GM12878 (cell line): ENCODE measurements at regions not wholly inside any gene's neighbourhood (a gene's known extent, or its start where the extent isn't known, plus 50 kb on each side); places are given as distances from the start of the nearest gene placed in this dataset.

Experiments
- ATAC-seq: fragments of 200-7000 bp; cut with Tn5 transposase; 3 replicates; pipeline ENCODE4 v1.9.1; 2020; ENCODE audit warnings: mild to moderate bottlenecking, moderate library complexity
- BruUV-seq: library from RNA; stranded (reverse); fragments of 400-500 nt; replicated peaks from 2 replicates; lab custom pipeline; 2021; lab: Mats Ljungman, UMichigan
- CTCF ChIA-PET: fragments of 300-600 bp; sonication (Branson Sonifier 250); formaldehyde crosslinking; extraction: SDS; loops from one replicate; lab custom pipeline; 2021; ENCODE audit warnings: inconsistent platforms; lab: Yijun Ruan, JAX
- POLR2A ChIA-PET: fragments of 350-600 bp; formaldehyde crosslinking; extraction: SDS; loops from one replicate; lab custom pipeline; 2021; ENCODE audit warnings: inconsistent platforms; lab: Charles Lee
- RAD21 ChIA-PET: fragments of 300-600 bp; sonication (Branson Sonifier 250); formaldehyde crosslinking; loops from one replicate; lab custom pipeline; 2023; ENCODE audit warnings: antibody characterized with exemption; ENCODE audit not compliant: unreplicated experiment; lab: Charles Lee
- SMC1A ChIA-PET: fragments of 300-600 bp; sonication (Branson Sonifier 250); formaldehyde crosslinking; loops from one replicate; lab custom pipeline; 2023; ENCODE audit not compliant: unreplicated experiment, uncharacterized antibody; lab: Charles Lee
- DNase-seq: peaks from one replicate; pipeline ENCODE4 v3.0.0-alpha.2; 2011; ENCODE audit warnings: low read depth, low spot score
- FAIRE-seq: peaks from 3 replicates; lab custom pipeline; 2011; peaks lifted over from hg19 to GRCh38; lab: Jason Lieb, UNC
- H2AFZ ChIP-seq: 2 replicates; pipeline ENCODE4 v1.6.0; 2011; ENCODE audit warnings: low read depth, low read length, control low read depth; ENCODE audit not compliant: control insufficient read depth
- H3K27ac ChIP-seq: 2 replicates; pipeline ENCODE4 v1.5.1; 2011; ENCODE audit warnings: control low read depth; ENCODE audit not compliant: control insufficient read depth, insufficient read depth
- H3K27me3 ChIP-seq, 2 experiments: replicated peaks in 1 of 2; 2 replicates each; pipeline versions ENCODE4 v1.6.0 to v1.6.1; 2011; ENCODE audit warnings: low read length in 1 of 2; ENCODE audit not compliant: control insufficient read depth in 2 of 2, insufficient read depth in 2 of 2
- H3K36me3 ChIP-seq, 2 experiments: 2 replicates each; pipeline ENCODE4 v1.5.1; 2011; ENCODE audit warnings: low read length in 1 of 2; ENCODE audit not compliant: control insufficient read depth in 2 of 2, insufficient read depth in 2 of 2
- H3K4me1 ChIP-seq: 2 replicates; pipeline ENCODE4 v1.6.1; 2011; ENCODE audit warnings: mild to moderate bottlenecking, low read length, moderate library complexity, mixed read lengths; ENCODE audit not compliant: control insufficient read depth, insufficient read depth
- H3K4me2 ChIP-seq: 2 replicates; pipeline ENCODE4 v1.6.0; 2011; ENCODE audit warnings: control low read depth; ENCODE audit not compliant: control insufficient read depth, insufficient read depth
- H3K4me3 ChIP-seq: fragments of 200-600 bp; sonication (generic); 2 replicates; pipeline ENCODE4 v1.5.1; 2016
- H3K79me2 ChIP-seq: 2 replicates; pipeline ENCODE4 v1.6.0; 2011; ENCODE audit warnings: low read length; ENCODE audit not compliant: control insufficient read depth, insufficient read depth
- H3K9ac ChIP-seq: 2 replicates; pipeline ENCODE4 v1.8.0; 2011; ENCODE audit warnings: low read length, control low read depth, mixed read lengths; ENCODE audit not compliant: control insufficient read depth, insufficient read depth
- H3K9me3 ChIP-seq: replicated peaks from 3 replicates; pipeline ENCODE4 v1.5.1; 2011; ENCODE audit warnings: mild to moderate bottlenecking, low read length; ENCODE audit not compliant: control insufficient read depth, insufficient read depth
- H4K20me1 ChIP-seq: 2 replicates; pipeline ENCODE4 v1.6.0; 2011; ENCODE audit not compliant: control insufficient read depth, insufficient read depth
- BMI1 ChIP-seq: fragments of 450-650 bp; IDR thresholded peaks from 2 replicates; pipeline ENCODE4 v1.6.1; 2016; ENCODE audit warnings: mild to moderate bottlenecking, moderate library complexity, borderline replicate concordance
- CREB1 ChIP-seq: IDR thresholded peaks from 2 replicates; pipeline ENCODE4 v1.6.1; 2012; ENCODE audit warnings: low read depth, mild to moderate bottlenecking, inconsistent platforms
- CREM ChIP-seq: IDR thresholded peaks from 2 replicates; pipeline ENCODE4 v1.6.1; 2014; ENCODE audit warnings: antibody characterized with exemption, low read depth
- EGR1 ChIP-seq, 2 experiments: IDR thresholded peaks; 1 replicate in 1 of 2; 2 replicates in 1 of 2; pipeline ENCODE4 v1.6.1; 2011 to 2012; ENCODE audit warnings: low read depth in 2 of 2, low read length in 2 of 2, borderline replicate concordance in 1 of 2, mild to moderate bottlenecking in 1 of 2, moderate library complexity in 1 of 2
- IKZF1 ChIP-seq: fragments of 450-650 bp; conservative IDR thresholded peaks from 2 replicates; pipeline ENCODE4 v1.6.1; 2017; ENCODE audit warnings: antibody characterized with exemption, mild to moderate bottlenecking
- NFYB ChIP-seq: IDR thresholded peaks from 2 replicates; pipeline ENCODE4 v1.6.1; 2011; ENCODE audit warnings: low read depth, mild to moderate bottlenecking, low read length, improper control_type of control experiment, moderate library complexity; ENCODE audit not compliant: insufficient read depth
- NR2F1 ChIP-seq: fragments of 450-650 bp; conservative IDR thresholded peaks from 2 replicates; pipeline ENCODE4 v1.6.1; 2017; ENCODE audit warnings: mild to moderate bottlenecking
- POU2F2 ChIP-seq: IDR thresholded peaks from 3 replicates; pipeline ENCODE4 v1.6.1; 2011; ENCODE audit warnings: low read depth, mild to moderate bottlenecking, low read length, borderline replicate concordance
- RFX5 ChIP-seq: IDR thresholded peaks from 2 replicates; pipeline ENCODE4 v1.6.1; 2011; ENCODE audit warnings: low read depth, low read length, improper control_type of control experiment
- SMARCA5 ChIP-seq: fragments of 450-650 bp; IDR thresholded peaks from 2 replicates; pipeline ENCODE4 v1.6.1; 2017; ENCODE audit warnings: mild to moderate bottlenecking
- SPI1 ChIP-seq: IDR thresholded peaks from 2 replicates; pipeline ENCODE4 v1.6.1; 2011; ENCODE audit warnings: low read depth, mild to moderate bottlenecking, low read length, moderate library complexity, borderline replicate concordance; ENCODE audit not compliant: insufficient read depth
- YBX1 ChIP-seq: fragments of 450-650 bp; IDR thresholded peaks from 2 replicates; pipeline ENCODE4 v1.6.1; 2016; ENCODE audit warnings: antibody characterized with exemption
- ZNF687 ChIP-seq: fragments of 450-650 bp; IDR thresholded peaks from 2 replicates; pipeline ENCODE4 v1.6.1; 2017; ENCODE audit warnings: mild to moderate bottlenecking, moderate library complexity
- WGBS: methylation state at CpG from one replicate; pipeline ENCODE4 v1.1.6; 2016; ENCODE audit warnings: low lambda C conversion rate; ENCODE audit not compliant: insufficient replicate concordance, insufficient coverage; ENCODE audit errors: missing lambda C conversion rate; 5-methylcytosine and 5-hydroxymethylcytosine counted together
- in situ Hi-C: fragments of 300-500 bp; cut with MboI; formaldehyde crosslinking; loops from 9 replicates; pipeline ENCODE4 v1.14.3; 2018; ENCODE audit warnings: mixed read lengths
- intact Hi-C: fragments of 100-400 bp; cut with micrococcal nuclease; formaldehyde crosslinking; loops from one replicate; pipeline ENCODE4 v1.14.2; 2022; ENCODE audit not compliant: unreplicated experiment

DNA sequence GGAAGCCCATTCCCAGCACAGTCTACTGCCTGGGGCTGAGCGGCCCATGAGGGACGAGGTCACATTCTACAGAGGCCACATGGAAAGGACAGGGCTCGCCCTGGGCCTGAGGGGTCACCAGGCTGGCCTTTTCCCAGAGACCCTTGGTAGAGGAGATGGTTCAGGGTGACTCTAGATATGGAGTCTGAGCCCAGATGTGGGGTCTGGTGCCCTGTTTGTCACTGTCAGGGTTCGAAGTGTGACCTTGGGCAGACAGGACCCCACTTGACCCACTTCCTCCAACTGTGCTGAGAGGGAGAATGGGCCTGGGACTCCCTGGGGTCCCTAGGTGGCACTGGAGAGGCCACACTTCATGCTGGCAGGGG, 81.0 kb downstream of the MYEOV start (continued):
- TF ChIP-seq ZNF687: no peak
- TF ChIP-seq EGR1 (IDR thresholded peaks at IDR 0.05; ENCODE audit: borderline replicate concordance in 1 of 2, low read depth in 2 of 2, low read length in 2 of 2): no peak
- TF ChIP-seq BMI1: no peak
- TF ChIP-seq NR2F1: no peak

- H3K9ac ChIP-seq: no peak overlapping the region
- no peaks in the 10 kb centered on the region for H3K36me3 ChIP-seq
- no peaks in the 10 kb centered on the region for H3K4me1 ChIP-seq
- H3K4me3 ChIP-seq: no peak overlapping the region
- H3K79me2 ChIP-seq: no peaks in the 10 kb centered on the region
- H2AFZ ChIP-seq: no peak overlapping the region
- WGBS: 39% methylated on average over 20 of the region's 22 CpGs
- ChIA-PET SMC1A (no interaction called here), POLR2A (no interaction called here), CTCF (interaction anchor here (1.0 kb wide), 1 partner anchor 10 kb away, joined by 3 read pairs; no protein-coding TSS in a partner anchor), RAD21 (no interaction called here)
- no peak for ATAC-seq
- H3K27me3 ChIP-seq: no peaks in the 10 kb centered on the region; a peak in 1 of 4 replicates
- BruUV-seq: no TSS peak
- H3K27ac ChIP-seq: no peak overlapping the region
- FAIRE-seq: no peak
- H3K4me2 ChIP-seq: no peak overlapping the region
- H3K9me3 ChIP-seq: no peaks in the 10 kb centered on the region
- in situ Hi-C loops (no loop called here), intact Hi-C loops (no loop called here)
- no peaks in the 10 kb centered on the region for H4K20me1 ChIP-seq
- TF ChIP-seq IKZF1: no peak
- TF ChIP-seq SPI1: no peak
- TF ChIP-seq NFYB: no peak
- no peak for TF ChIP-seq CREM
- TF ChIP-seq POU2F2: no peak
- TF ChIP-seq SMARCA5: no peak
- no peak for TF ChIP-seq CREB1
- no peak for TF ChIP-seq RFX5
- TF ChIP-seq YBX1: no peak
- TF ChIP-seq, all 136 proteins: peak for 0
- DNase-seq: no peak
Measured at GRCh38 chr11:69375316-69376154, 81.6 kb downstream of the MYEOV start.
